ENCODE measurements at regions not wholly inside any gene's neighbourhood (a gene's known extent, or its start where the extent isn't known, plus 50 kb on each side); places are given as distances from the start of the nearest gene placed in this dataset.

GRCh38 chr3:146967783-146968182 lies 362.6 kb upstream of the PLSCR5 start:
- TF ChIP-seq CTCF (IDR thresholded peaks at IDR 0.05; ENCODE audit: low read depth, low read length, poor library complexity, severe bottlenecking) (no peak), EZH2phosphoT487 (IDR thresholded peaks at IDR 0.05; ENCODE audit: borderline replicate concordance, low read length) (no peak)

Measured in DOHH2 (cell line).